GM12873 (cell line): ENCODE measurements at regions not wholly inside any gene's neighbourhood (a gene's known extent, or its start where the extent isn't known, plus 50 kb on each side); places are given as distances from the start of the nearest gene placed in this dataset.

Source experiments
- TF ChIP-seq, protein P1 (sequence below): IDR thresholded peaks from 2 replicates; pipeline ENCODE4 v1.5.1; 2012; ENCODE audit warnings: low read depth, mild to moderate bottlenecking, moderate library complexity, low read length, control low read depth; ENCODE audit not compliant: insufficient read depth; ENCODE audit errors: missing control alignments

DNA sequence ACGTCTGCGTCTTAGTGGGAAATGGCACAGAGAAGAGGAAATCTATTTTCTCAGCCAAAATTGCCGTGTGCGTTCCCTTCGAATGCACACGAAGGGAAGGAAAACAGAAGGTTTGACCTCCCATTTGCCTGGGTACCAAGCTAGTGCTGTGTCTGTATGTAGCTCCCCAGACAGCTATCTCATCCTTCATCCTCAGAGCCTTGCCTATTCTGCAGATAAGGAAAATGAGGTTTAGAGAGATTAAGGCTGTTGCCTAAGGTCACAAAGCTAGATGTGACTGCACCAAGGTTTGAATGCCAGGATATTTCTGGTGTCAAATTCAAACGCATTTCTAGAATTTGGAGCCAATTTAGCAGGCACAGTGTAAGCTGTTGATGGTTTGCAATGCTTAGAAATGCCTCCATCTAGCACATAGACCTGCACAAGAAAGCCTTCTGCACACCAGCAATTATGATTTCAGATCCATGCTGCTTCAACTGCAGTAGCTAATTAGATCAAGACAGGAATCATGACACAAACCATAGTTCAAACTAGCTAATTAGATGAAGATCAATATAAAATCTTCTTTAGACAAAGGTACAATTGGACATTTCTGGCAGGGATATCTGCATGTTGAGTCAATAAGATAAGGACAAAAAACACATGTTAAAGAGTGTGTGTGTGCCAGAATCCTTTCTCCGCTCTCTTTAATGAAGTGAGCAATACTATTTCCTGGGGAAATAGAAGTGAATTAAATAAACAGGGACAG, 115.1 kb downstream of the CMPK2 start:
- TF ChIP-seq, protein P1, sequence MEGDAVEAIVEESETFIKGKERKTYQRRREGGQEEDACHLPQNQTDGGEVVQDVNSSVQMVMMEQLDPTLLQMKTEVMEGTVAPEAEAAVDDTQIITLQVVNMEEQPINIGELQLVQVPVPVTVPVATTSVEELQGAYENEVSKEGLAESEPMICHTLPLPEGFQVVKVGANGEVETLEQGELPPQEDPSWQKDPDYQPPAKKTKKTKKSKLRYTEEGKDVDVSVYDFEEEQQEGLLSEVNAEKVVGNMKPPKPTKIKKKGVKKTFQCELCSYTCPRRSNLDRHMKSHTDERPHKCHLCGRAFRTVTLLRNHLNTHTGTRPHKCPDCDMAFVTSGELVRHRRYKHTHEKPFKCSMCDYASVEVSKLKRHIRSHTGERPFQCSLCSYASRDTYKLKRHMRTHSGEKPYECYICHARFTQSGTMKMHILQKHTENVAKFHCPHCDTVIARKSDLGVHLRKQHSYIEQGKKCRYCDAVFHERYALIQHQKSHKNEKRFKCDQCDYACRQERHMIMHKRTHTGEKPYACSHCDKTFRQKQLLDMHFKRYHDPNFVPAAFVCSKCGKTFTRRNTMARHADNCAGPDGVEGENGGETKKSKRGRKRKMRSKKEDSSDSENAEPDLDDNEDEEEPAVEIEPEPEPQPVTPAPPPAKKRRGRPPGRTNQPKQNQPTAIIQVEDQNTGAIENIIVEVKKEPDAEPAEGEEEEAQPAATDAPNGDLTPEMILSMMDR: no peak

DNA sequence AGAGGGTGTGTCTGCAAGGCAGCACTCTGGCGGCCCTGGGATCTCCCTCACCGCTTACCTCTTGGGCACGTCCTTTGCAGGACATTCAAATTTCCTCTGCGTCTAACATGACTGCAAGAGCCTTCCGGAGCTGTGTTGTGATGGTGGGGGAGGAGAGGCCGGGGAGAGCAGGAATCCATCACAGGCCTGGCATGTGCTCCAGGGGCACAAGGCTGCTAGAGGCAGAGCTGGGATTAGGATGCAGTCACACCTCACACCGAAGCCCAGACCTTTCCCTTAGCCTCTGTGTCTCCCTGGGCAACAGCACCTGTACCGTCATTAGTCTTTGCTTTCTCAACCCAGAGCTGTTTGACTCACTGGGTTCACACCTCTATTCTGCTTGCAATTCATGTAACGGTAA, 111.3 kb downstream of the CMPK2 start:
- TF ChIP-seq, protein P1: no peak

DNA sequence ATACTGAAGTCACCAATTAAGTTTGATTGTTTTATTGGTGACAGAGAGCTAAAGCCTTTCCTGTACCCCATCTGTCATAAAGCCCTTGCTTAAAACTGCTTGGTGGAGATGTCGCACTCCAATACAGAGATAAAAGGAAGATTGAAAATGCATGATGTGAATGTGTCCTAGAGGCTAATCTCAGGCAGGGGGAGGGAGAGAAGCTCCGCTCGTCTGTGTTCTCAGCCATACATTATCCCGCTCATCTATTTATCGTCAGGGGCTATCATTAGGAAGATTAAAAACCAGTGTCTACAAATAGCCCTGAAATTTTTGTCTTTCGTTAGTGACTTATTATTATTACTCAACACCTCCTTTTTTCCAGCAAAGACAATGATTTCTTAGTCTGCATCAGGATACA, 110.3 kb downstream of the CMPK2 start:
- TF ChIP-seq, protein P1: no peak

DNA sequence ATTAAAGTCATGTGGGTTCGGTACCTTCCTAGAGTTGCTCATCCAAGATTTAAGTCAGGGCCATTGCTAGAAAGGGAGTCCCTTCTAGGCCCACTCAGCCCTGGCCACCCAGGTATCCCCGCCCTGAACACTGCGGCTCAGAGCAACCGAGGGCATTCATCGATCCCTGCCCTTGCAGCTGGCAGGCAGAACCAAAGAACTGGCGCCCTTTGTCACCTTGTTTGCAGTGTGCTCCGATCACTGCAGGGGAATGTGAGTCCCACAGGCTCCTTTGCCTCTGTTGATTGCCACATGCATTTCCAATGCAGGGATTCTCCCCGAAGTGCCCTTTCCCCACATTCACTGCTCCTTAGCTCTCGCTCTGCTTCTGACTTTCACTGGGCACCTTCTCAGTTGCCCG, 108.5 kb downstream of the CMPK2 start:
- TF ChIP-seq, protein P1: no peak

DNA sequence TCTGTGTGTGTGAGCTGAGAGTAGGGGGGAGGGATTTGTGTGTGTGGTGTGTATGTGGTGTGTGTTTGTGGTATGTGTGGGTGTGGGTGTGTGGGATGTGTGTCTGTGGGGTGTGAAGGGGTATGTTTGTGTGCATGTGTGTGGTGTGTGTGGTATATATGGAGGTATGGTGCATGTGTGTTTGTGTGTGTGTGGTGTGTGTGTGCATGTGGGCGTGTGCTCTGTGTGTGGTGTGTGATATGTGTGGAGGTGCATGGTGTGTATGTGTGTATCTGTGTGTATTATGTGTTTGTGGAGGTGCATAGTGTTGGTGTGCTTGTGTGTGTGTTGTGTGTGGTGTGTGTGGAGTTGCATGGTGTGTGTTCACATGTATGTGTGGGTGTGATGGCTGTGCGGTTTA, 106.0 kb downstream of the CMPK2 start:
- TF ChIP-seq, protein P1: no peak

DNA sequence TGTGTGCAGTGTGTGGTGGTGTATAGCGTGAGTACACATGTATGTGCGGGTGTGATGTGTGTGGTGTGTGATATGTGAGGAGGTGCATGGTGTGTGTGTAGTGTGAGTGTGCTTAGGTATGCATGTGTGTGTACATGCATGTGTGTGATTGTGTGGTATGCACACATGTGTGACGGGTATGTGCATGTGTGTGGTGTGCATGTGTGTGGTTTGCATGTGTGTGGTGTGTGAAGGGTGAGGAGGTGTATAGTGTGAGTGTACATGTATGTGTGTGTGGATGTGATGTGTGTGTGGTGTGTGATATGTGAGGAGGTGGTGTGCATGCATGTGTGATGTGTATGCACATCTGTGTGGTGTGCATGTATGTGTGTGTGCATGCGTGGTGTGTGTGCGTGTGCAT, 105.6 kb downstream of the CMPK2 start:
- TF ChIP-seq, protein P1: no peak

DNA sequence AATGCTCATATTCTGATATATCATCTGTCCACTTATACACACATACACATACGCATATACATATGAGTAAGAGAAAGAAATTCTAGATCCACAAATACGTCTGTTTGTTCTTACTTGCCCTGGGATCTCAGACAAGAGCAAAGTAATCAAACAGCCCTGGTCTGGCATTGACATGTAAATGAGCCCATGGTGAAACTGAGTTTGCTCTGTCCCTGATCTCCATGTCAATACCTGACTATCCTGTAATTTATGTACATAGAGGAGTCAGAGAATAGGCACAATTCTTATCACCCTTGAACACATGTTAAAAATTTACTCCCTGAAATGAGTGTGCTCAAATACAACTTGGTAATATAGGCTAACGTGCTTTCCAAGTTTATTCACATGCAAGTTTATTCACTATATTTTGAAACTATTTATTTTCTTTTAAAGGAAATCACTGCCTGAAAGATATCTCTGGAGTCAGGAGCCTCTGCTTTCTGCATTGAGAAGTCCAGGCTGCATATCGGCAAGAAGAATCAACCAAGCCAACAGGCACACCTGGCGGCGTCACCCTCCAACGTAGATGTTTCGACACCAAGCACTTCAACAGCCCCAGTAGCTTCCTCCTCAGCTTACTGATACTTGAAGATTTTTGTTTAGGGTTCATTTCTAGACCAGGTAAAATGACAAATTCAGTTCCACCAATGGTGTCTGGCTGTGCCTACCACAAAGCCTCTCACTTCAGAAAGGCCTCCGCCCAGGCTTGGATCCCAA, 100.6 kb downstream of the CMPK2 start:
- TF ChIP-seq, protein P1: no peak
